H9 (cell line): ENCODE measurements at regions not wholly inside any gene's neighbourhood (a gene's known extent, or its start where the extent isn't known, plus 50 kb on each side); places are given as distances from the start of the nearest gene placed in this dataset.

Experiments
- DNase-seq: peaks from one replicate; pipeline ENCODE4 v3.0.0-alpha.2; 2017
- H2AFZ ChIP-seq: one replicate; pipeline ENCODE4 v1.6.1; 2013; ENCODE audit warnings: mild to moderate bottlenecking, low read length, control low read depth, moderate library complexity
- H2AK5ac ChIP-seq: 2 replicates; pipeline ENCODE4 v1.6.1; 2013; ENCODE audit warnings: low read length, control low read depth, mixed read lengths; ENCODE audit not compliant: insufficient read length
- H2BK120ac ChIP-seq: one replicate; pipeline ENCODE4 v1.6.1; 2013; ENCODE audit warnings: low read depth, mild to moderate bottlenecking, low read length, control low read depth, inconsistent platforms; ENCODE audit not compliant: poor library complexity, severe bottlenecking
- H2BK12ac ChIP-seq: 2 replicates; pipeline ENCODE4 v1.6.1; 2013; ENCODE audit warnings: low read length, control low read depth, mixed read lengths, low read depth; ENCODE audit not compliant: insufficient read length
- H2BK15ac ChIP-seq: 2 replicates; pipeline ENCODE4 v1.6.1; 2013; ENCODE audit warnings: low read depth, low read length, control low read depth
- H2BK20ac ChIP-seq: one replicate; pipeline ENCODE4 v1.6.1; 2013; ENCODE audit warnings: low read depth, mild to moderate bottlenecking, low read length, control low read depth, inconsistent platforms; ENCODE audit not compliant: poor library complexity, severe bottlenecking
- H2BK5ac ChIP-seq: 2 replicates; pipeline ENCODE4 v1.6.1; 2013; ENCODE audit warnings: low read length, control low read depth, mixed read lengths; ENCODE audit not compliant: insufficient read length
- H3K14ac ChIP-seq: 2 replicates; pipeline ENCODE4 v1.6.1; 2013; ENCODE audit warnings: low read length, control low read depth; ENCODE audit not compliant: insufficient read depth
- H3K18ac ChIP-seq: 2 replicates; pipeline ENCODE4 v1.6.1; 2013; ENCODE audit warnings: low read depth, mild to moderate bottlenecking, mixed read lengths, low read length, control low read depth; ENCODE audit not compliant: insufficient read length
- H3K23ac ChIP-seq: 2 replicates; pipeline ENCODE4 v1.6.1; 2013; ENCODE audit warnings: low read length, control low read depth, mixed read lengths, low read depth; ENCODE audit not compliant: insufficient read length
- H3K23me2 ChIP-seq: 2 replicates; pipeline ENCODE4 v1.6.1; 2013; ENCODE audit warnings: low read depth, mild to moderate bottlenecking, mixed read lengths, low read length, control low read depth; ENCODE audit not compliant: insufficient read length, poor library complexity, severe bottlenecking
- H3K27ac ChIP-seq: 2 replicates; pipeline ENCODE4 v1.5.1; 2013; ENCODE audit warnings: low read length, control low read depth, mixed read lengths, low read depth; ENCODE audit not compliant: insufficient read length
- H3K27me3 ChIP-seq: 2 replicates; pipeline ENCODE4 v1.6.1; 2013; ENCODE audit warnings: low read length, control low read depth, inconsistent platforms; ENCODE audit not compliant: insufficient read depth
- H3K4ac ChIP-seq: 2 replicates; pipeline ENCODE4 v1.6.1; 2013; ENCODE audit warnings: low read depth, mild to moderate bottlenecking, control low read depth, inconsistent platforms, low read length, moderate library complexity
- H3K4me1 ChIP-seq: 2 replicates; pipeline ENCODE4 v1.6.1; 2013; ENCODE audit warnings: low read length, control low read depth, inconsistent platforms; ENCODE audit not compliant: insufficient read depth
- H3K4me2 ChIP-seq: 2 replicates; pipeline ENCODE4 v1.6.1; 2013; ENCODE audit warnings: low read length, control low read depth, mixed read lengths; ENCODE audit not compliant: insufficient read length, insufficient read depth
- H3K56ac ChIP-seq: 2 replicates; pipeline ENCODE4 v1.6.1; 2013; ENCODE audit warnings: low read depth, mild to moderate bottlenecking, mixed read lengths, low read length, control low read depth; ENCODE audit not compliant: insufficient read length
- H3K79me1 ChIP-seq: 2 replicates; pipeline ENCODE4 v1.6.1; 2013; ENCODE audit warnings: low read depth, mild to moderate bottlenecking, moderate library complexity, low read length, control low read depth, inconsistent platforms; ENCODE audit not compliant: insufficient read depth, poor library complexity, severe bottlenecking
- H3K79me2 ChIP-seq: 2 replicates; pipeline ENCODE4 v1.6.1; 2013; ENCODE audit warnings: low read length, control low read depth, inconsistent platforms; ENCODE audit not compliant: insufficient read depth
- H3K9ac ChIP-seq: 2 replicates; pipeline ENCODE4 v1.6.1; 2013; ENCODE audit warnings: low read length, control low read depth, mixed read lengths; ENCODE audit not compliant: insufficient read length; ENCODE audit errors: extremely low read depth
- H3K9me3 ChIP-seq: one replicate; pipeline ENCODE4 v1.6.1; 2013; ENCODE audit warnings: low read depth, low read length, inconsistent platforms; ENCODE audit not compliant: control insufficient read depth
- H3T11ph ChIP-seq: one replicate; pipeline ENCODE4 v1.6.1; 2013; ENCODE audit warnings: mild to moderate bottlenecking, low read length, control low read depth, inconsistent platforms
- H4K20me1 ChIP-seq: one replicate; pipeline ENCODE4 v1.6.1; 2013; ENCODE audit not compliant: control insufficient read depth, insufficient read length, insufficient read depth
- H4K5ac ChIP-seq: 2 replicates; pipeline ENCODE4 v1.6.1; 2013; ENCODE audit warnings: low read depth, mild to moderate bottlenecking, mixed read lengths, low read length, control low read depth; ENCODE audit not compliant: insufficient read length
- H4K8ac ChIP-seq: replicated peaks from 2 replicates; pipeline ENCODE4 v1.6.1; 2013; ENCODE audit warnings: low read length, control low read depth, mixed read lengths, low read depth; ENCODE audit not compliant: insufficient read length
- H4K91ac ChIP-seq: 2 replicates; pipeline ENCODE4 v1.6.1; 2013; ENCODE audit warnings: low read depth, mild to moderate bottlenecking, moderate library complexity, mixed read lengths, low read length, control low read depth; ENCODE audit not compliant: insufficient read length
- H3K27ac Mint-ChIP-seq, 3 experiments: 2 replicates in 2 of 3; 3 replicates in 1 of 3; pipeline ENCODE4 v1.8.0; 2020 to 2021; ENCODE audit warnings: mixed read lengths in 3 of 3, mild to moderate bottlenecking in 1 of 3, moderate library complexity in 1 of 3
- H3K27me3 Mint-ChIP-seq: 2 replicates; pipeline ENCODE4 v1.8.0; 2021; ENCODE audit warnings: low read depth, mild to moderate bottlenecking, moderate library complexity, mixed read lengths
- H3K36me3 Mint-ChIP-seq, 3 experiments: 2 replicates in 2 of 3; 3 replicates in 1 of 3; pipeline ENCODE4 v1.8.0; 2020 to 2021; ENCODE audit warnings: low read depth in 3 of 3, mixed read lengths in 3 of 3; ENCODE audit not compliant: insufficient read depth in 1 of 3
- H3K4me1 Mint-ChIP-seq, 2 experiments: 2 replicates each; pipeline ENCODE4 v1.8.0; 2020; ENCODE audit warnings: mixed read lengths in 2 of 2
- H3K4me3 Mint-ChIP-seq, 2 experiments: 2 replicates in 1 of 2; 3 replicates in 1 of 2; pipeline ENCODE4 v1.8.0; 2020 to 2021; ENCODE audit warnings: mild to moderate bottlenecking in 2 of 2, mixed read lengths in 2 of 2, moderate library complexity in 1 of 2
- H3K9me3 Mint-ChIP-seq, 2 experiments: 2 replicates in 1 of 2; 3 replicates in 1 of 2; pipeline ENCODE4 v1.8.0; 2020; ENCODE audit warnings: mild to moderate bottlenecking in 2 of 2, mixed read lengths in 2 of 2, moderate library complexity in 1 of 2
- CTCF ChIP-seq: fragments of 200-600 bp; sonication (generic); conservative IDR thresholded peaks from 3 replicates; pipeline ENCODE4 v1.8.0; 2021; ENCODE audit warnings: antibody characterized with exemption, mild to moderate bottlenecking
- WGBS: extraction: QIAGEN DNeasy Blood & Tissue Kit; methylation state at CpG from one replicate; pipeline ENCODE4 v1.1.7; 2013; ENCODE audit warnings: missing lambda C conversion rate, low lambda C conversion rate, mixed read lengths; ENCODE audit not compliant: insufficient read length; ENCODE audit errors: extremely low coverage; 5-methylcytosine and 5-hydroxymethylcytosine counted together

GRCh38 chr2:100703213-100703612 lies 116.7 kb upstream of the NPAS2 start:
- Mint-ChIP-seq H3K4me3 (no peak overlapping the region), H3K9me3 (peaks cover 6 to 7% of the 10 kb centered on the region in 2 experiments; a peak in 3 of 5 replicates), H3K27ac (no peak overlapping the region), H3K36me3 (peaks cover 0 to 2% (median 2%) of the 10 kb centered on the region in 3 experiments; a peak in 1 of 7 replicates), H3K27me3 (peaks cover 5% of the 10 kb centered on the region), H3K4me1 (peaks cover 20 to 25% of the 10 kb centered on the region in 2 experiments)
- Histone ChIP-seq H4K91ac (no peak overlapping the region), H3K9ac (no peak overlapping the region), H3K56ac (no peak overlapping the region), H3K79me2 (no peaks in the 10 kb centered on the region), H4K8ac (no peak overlapping the region), H3K79me1 (no peaks in the 10 kb centered on the region), H2BK120ac (no peak overlapping the region), H3K14ac (no peak overlapping the region), H2AK5ac (no peak overlapping the region), H3T11ph (no peak overlapping the region), H2BK15ac (no peak overlapping the region), H3K9me3 (no peaks in the 10 kb centered on the region), H4K20me1 (no peaks in the 10 kb centered on the region), H2BK5ac (no peak overlapping the region), H3K18ac (no peak overlapping the region), H2BK20ac (no peak overlapping the region), H4K5ac (no peak overlapping the region), H3K27me3 (no peaks in the 10 kb centered on the region), H3K4ac (no peak overlapping the region), H3K23ac (no peak overlapping the region), H2AFZ (no peak overlapping the region), H2BK12ac (no peak overlapping the region), H3K4me1 (no peaks in the 10 kb centered on the region; the same call in 1 of the 2 replicates), H3K27ac (no peak overlapping the region), H3K23me2 (peaks cover 2% of the 10 kb centered on the region), H3K4me2 (no peak overlapping the region)
- no CpG with 5 or more reads among the region's 5 CpGs for WGBS
- DNase-seq: no peak
- no peak for TF ChIP-seq CTCF
